H1 (cell line): ENCODE measurements at regions not wholly inside any gene's neighbourhood (a gene's known extent, or its start where the extent isn't known, plus 50 kb on each side); places are given as distances from the start of the nearest gene placed in this dataset.

ENCODE experiments used
- CTCF ChIA-PET: fragments of 300-600 bp; sonication (Branson Sonifier 250); formaldehyde crosslinking; loops from one replicate; lab custom pipeline; 2021; ENCODE audit not compliant: partially characterized antibody; lab: Charles Lee
- POLR2A ChIA-PET: fragments of 300-600 bp; sonication (Branson Sonifier 250); formaldehyde crosslinking; loops from one replicate; lab custom pipeline; 2021; ENCODE audit warnings: inconsistent platforms; ENCODE audit not compliant: partially characterized antibody; lab: Charles Lee
- DNase-seq, 2 experiments: peaks; one replicate each; pipeline versions ENCODE4 v3.0.0 to v3.0.0-alpha.2; 2010 to 2022; ENCODE audit warnings: low spot score in 2 of 2, low read depth in 1 of 2, mixed read lengths in 1 of 2
- FAIRE-seq: peaks from 2 replicates; lab custom pipeline; 2011; peaks lifted over from hg19 to GRCh38; lab: Jason Lieb, UNC
- H2AFZ ChIP-seq: 2 replicates; pipeline ENCODE4 v1.8.1; 2012; ENCODE audit warnings: low read length, inconsistent platforms
- H2AK5ac ChIP-seq: 2 replicates; pipeline ENCODE4 v1.6.1; 2013; ENCODE audit warnings: low read depth, low read length
- H2BK120ac ChIP-seq: replicated peaks from 2 replicates; pipeline ENCODE3; 2013; ENCODE audit warnings: low read depth, low read length, inconsistent platforms
- H2BK12ac ChIP-seq: 2 replicates; pipeline ENCODE4 v1.6.1; 2013; ENCODE audit warnings: low read depth, low read length
- H2BK15ac ChIP-seq: 2 replicates; pipeline ENCODE4 v1.6.1; 2013; ENCODE audit warnings: low read length
- H2BK20ac ChIP-seq: 2 replicates; pipeline ENCODE4 v1.6.1; 2013; ENCODE audit warnings: low read length
- H2BK5ac ChIP-seq: 2 replicates; pipeline ENCODE4 v1.6.1; 2013; ENCODE audit warnings: low read depth, low read length
- H3K14ac ChIP-seq: 2 replicates; pipeline ENCODE4 v1.6.1; 2013; ENCODE audit warnings: inconsistent platforms; ENCODE audit not compliant: insufficient read length
- H3K18ac ChIP-seq: 2 replicates; pipeline ENCODE4 v1.6.1; 2013; ENCODE audit warnings: low read length; ENCODE audit errors: extremely low read depth
- H3K23ac ChIP-seq: 2 replicates; pipeline ENCODE4 v1.6.1; 2013; ENCODE audit warnings: inconsistent platforms; ENCODE audit not compliant: insufficient read length
- H3K23me2 ChIP-seq: 2 replicates; pipeline ENCODE4 v1.6.1; 2013; ENCODE audit warnings: low read depth, low read length
- H3K27ac ChIP-seq: 2 replicates; pipeline ENCODE4 v1.6.1; 2011; ENCODE audit warnings: low read depth, low read length, inconsistent platforms
- H3K27me3 ChIP-seq, 4 experiments: replicated peaks in 1 of 4; 1 replicate in 1 of 4; 2 replicates in 3 of 4; pipeline versions ENCODE4 v1.6.1 to v1.8.1; 2011 to 2013; ENCODE audit warnings: low read length in 3 of 4, mild to moderate bottlenecking in 3 of 4, inconsistent platforms in 2 of 4, mixed read lengths in 2 of 4, moderate library complexity in 1 of 4; ENCODE audit not compliant: control insufficient read depth in 3 of 4, insufficient read depth in 3 of 4; ENCODE audit errors: extremely low read depth in 1 of 4
- H3K36me3 ChIP-seq, 4 experiments: 2 replicates each; pipeline versions ENCODE4 v1.6.1 to v1.8.1; 2011 to 2013; ENCODE audit warnings: mild to moderate bottlenecking in 4 of 4, low read length in 3 of 4, moderate library complexity in 2 of 4, control low read depth in 1 of 4, inconsistent platforms in 1 of 4; ENCODE audit not compliant: insufficient read depth in 4 of 4, control insufficient read depth in 2 of 4
- H3K4ac ChIP-seq: replicated peaks from 2 replicates; pipeline ENCODE3; 2013; ENCODE audit warnings: low read length, low read depth, mixed read lengths, inconsistent platforms; ENCODE audit not compliant: insufficient read length
- H3K4me1 ChIP-seq, 4 experiments: replicated peaks in 1 of 4; 1 replicate in 1 of 4; 2 replicates in 3 of 4; pipeline versions ENCODE4 v1.6.1 to v1.8.1; 2011 to 2013; ENCODE audit warnings: low read length in 3 of 4, inconsistent platforms in 2 of 4, mixed read lengths in 1 of 4; ENCODE audit not compliant: insufficient read depth in 4 of 4, control insufficient read depth in 3 of 4
- H3K4me2 ChIP-seq, 2 experiments: 2 replicates each; pipeline versions ENCODE4 v1.6.1 to v1.8.1; 2011 to 2013; ENCODE audit warnings: low read depth in 2 of 2, low read length in 2 of 2, control low read depth in 1 of 2, inconsistent platforms in 1 of 2, mild to moderate bottlenecking in 1 of 2; ENCODE audit not compliant: insufficient read depth in 1 of 2
- H3K4me3 ChIP-seq, 4 experiments: fragments of 200-600, 300-600 bp in 1 of 4; sonication (generic), shearing (Covaris generic), sonication (Bioruptor Twin) in 1 of 4; 2 replicates each; pipeline versions ENCODE4 v1.5.1 to v1.8.1; 2011 to 2016; ENCODE audit warnings: low read length in 4 of 4, low read depth in 3 of 4, control low read depth in 2 of 4, inconsistent platforms in 2 of 4, mild to moderate bottlenecking in 2 of 4, mixed read lengths in 1 of 4, moderate library complexity in 1 of 4; ENCODE audit not compliant: insufficient read depth in 2 of 4; ENCODE audit errors: extremely low read depth in 1 of 4
- H3K56ac ChIP-seq: replicated peaks from 2 replicates; pipeline ENCODE3; 2013; ENCODE audit warnings: low read depth, mild to moderate bottlenecking, mixed read lengths, low read length, inconsistent platforms; ENCODE audit not compliant: insufficient read length
- H3K79me1 ChIP-seq: 2 replicates; pipeline ENCODE4 v1.6.1; 2013; ENCODE audit warnings: low read depth, low read length, control low read depth
- H3K79me2 ChIP-seq, 2 experiments: 2 replicates each; pipeline versions ENCODE4 v1.6.1 to v1.8.1; 2012 to 2013; ENCODE audit warnings: low read length in 2 of 2, mild to moderate bottlenecking in 2 of 2, inconsistent platforms in 1 of 2; ENCODE audit not compliant: insufficient read depth in 2 of 2, control insufficient read depth in 1 of 2
- H3K9ac ChIP-seq, 4 experiments: replicated peaks in 1 of 4; 1 replicate in 1 of 4; 2 replicates in 3 of 4; pipeline versions ENCODE4 v1.6.1 to v1.8.1; 2011 to 2013; ENCODE audit warnings: low read depth in 3 of 4, low read length in 3 of 4, control low read depth in 2 of 4, mild to moderate bottlenecking in 2 of 4, moderate library complexity in 2 of 4, inconsistent platforms in 1 of 4; ENCODE audit errors: extremely low read depth in 1 of 4
- H3K9me3 ChIP-seq, 2 experiments: 2 replicates each; pipeline versions ENCODE4 v1.6.1 to v1.8.1; 2012 to 2013; ENCODE audit warnings: mild to moderate bottlenecking in 2 of 2, moderate library complexity in 2 of 2, control low read depth in 1 of 2, inconsistent platforms in 1 of 2, low read depth in 1 of 2, low read length in 1 of 2, mixed read lengths in 1 of 2; ENCODE audit not compliant: insufficient read depth in 2 of 2
- H4K20me1 ChIP-seq, 2 experiments: replicated peaks in 1 of 2; 2 replicates each; pipeline versions ENCODE3 to v1.8.1; 2011 to 2013; ENCODE audit warnings: inconsistent platforms in 2 of 2, low read length in 2 of 2, mild to moderate bottlenecking in 1 of 2; ENCODE audit not compliant: insufficient read depth in 2 of 2, control insufficient read depth in 1 of 2
- H4K5ac ChIP-seq: 2 replicates; pipeline ENCODE4 v1.6.1; 2013; ENCODE audit warnings: low read length, low read depth, mixed read lengths, inconsistent platforms; ENCODE audit not compliant: insufficient read length
- H4K8ac ChIP-seq: 2 replicates; pipeline ENCODE4 v1.8.0; 2013; ENCODE audit warnings: mild to moderate bottlenecking, moderate library complexity, low read length, inconsistent platforms; ENCODE audit not compliant: insufficient read depth; ENCODE audit errors: extremely low read depth
- H4K91ac ChIP-seq: replicated peaks from 2 replicates; pipeline ENCODE3; 2013; ENCODE audit warnings: low read length, mixed read lengths, inconsistent platforms; ENCODE audit not compliant: insufficient read length
- CBX8 ChIP-seq: fragments of 300-800, 300-1000 bp; sonication (generic); IDR thresholded peaks from 2 replicates; pipeline ENCODE4 v1.7.1; 2016; ENCODE audit warnings: low read depth, low read length, borderline replicate concordance
- GABPA ChIP-seq: IDR thresholded peaks from 2 replicates; pipeline ENCODE4 v1.6.1; 2011; ENCODE audit warnings: mild to moderate bottlenecking, low read length, moderate library complexity, borderline replicate concordance; ENCODE audit not compliant: insufficient read depth
- HDAC2 ChIP-seq, 2 experiments: fragments of 300-600 bp in 1 of 2; sonication (generic) in 1 of 2; IDR thresholded peaks; 2 replicates each; pipeline ENCODE4 v1.6.1; 2011 to 2012; ENCODE audit warnings: low read depth in 2 of 2, low read length in 2 of 2, mild to moderate bottlenecking in 2 of 2, moderate library complexity in 2 of 2, borderline replicate concordance in 1 of 2, inconsistent platforms in 1 of 2
- MAFK ChIP-seq: IDR thresholded peaks from 2 replicates; pipeline ENCODE4 v1.6.1; 2012; ENCODE audit warnings: low read depth, mild to moderate bottlenecking, improper control_type of control experiment, low read length
- PHF8 ChIP-seq: fragments of 200-600 bp; sonication (generic); conservative IDR thresholded peaks from 2 replicates; pipeline ENCODE4 v1.7.1; 2012; ENCODE audit warnings: low read depth, mild to moderate bottlenecking, inconsistent platforms, low read length, moderate library complexity
- POLR2A ChIP-seq, 2 experiments: IDR thresholded peaks; 1 replicate in 1 of 2; 2 replicates in 1 of 2; pipeline ENCODE4 v1.6.1; 2011; ENCODE audit warnings: low read depth in 2 of 2, low read length in 2 of 2, mild to moderate bottlenecking in 2 of 2; ENCODE audit errors: control extremely low read depth in 1 of 2
- RBBP5 ChIP-seq: IDR thresholded peaks from 2 replicates; pipeline ENCODE4 v1.7.1; 2012; ENCODE audit warnings: low read depth, mild to moderate bottlenecking, inconsistent platforms, low read length, moderate library complexity, borderline replicate concordance
- RNF2 ChIP-seq: fragments of 200-900, 300-1000 bp; sonication (generic); IDR thresholded peaks from 2 replicates; pipeline ENCODE4 v1.7.1; 2016; ENCODE audit warnings: borderline replicate concordance, low read depth, mild to moderate bottlenecking, antibody characterized with exemption, low read length; ENCODE audit not compliant: poor library complexity, severe bottlenecking; ENCODE audit errors: missing control alignments
- SRF ChIP-seq: IDR thresholded peaks from 2 replicates; pipeline ENCODE4 v1.6.1; 2011; ENCODE audit warnings: mild to moderate bottlenecking, low read depth, low read length, moderate library complexity
- SUZ12 ChIP-seq: fragments of 200-600 bp; sonication (generic); IDR thresholded peaks from 2 replicates; pipeline ENCODE4 v1.6.1; 2012; ENCODE audit warnings: mild to moderate bottlenecking, inconsistent platforms, low read length, moderate library complexity, mixed read lengths
- TAF7 ChIP-seq: optimal IDR thresholded peaks from 2 replicates; pipeline ENCODE3; 2011; ENCODE audit warnings: low read depth, mild to moderate bottlenecking, inconsistent platforms, low read length, moderate library complexity, borderline replicate concordance
- TCF12 ChIP-seq: IDR thresholded peaks from 2 replicates; pipeline ENCODE4 v1.6.1; 2011; ENCODE audit warnings: low read depth, mild to moderate bottlenecking, low read length
- WGBS, 2 experiments: shearing (Covaris generic) in 1 of 2; methylation state at CpG; one replicate each; pipeline versions ENCODE4 v1.1.6 to v1.1.7; 2013 to 2015; ENCODE audit warnings: low lambda C conversion rate in 2 of 2, mixed read lengths in 2 of 2, inconsistent platforms in 1 of 2, low coverage in 1 of 2, missing lambda C conversion rate in 1 of 2; ENCODE audit not compliant: insufficient replicate concordance in 2 of 2, insufficient coverage in 1 of 2, insufficient read length in 1 of 2; ENCODE audit errors: extremely low coverage in 1 of 2, missing lambda C conversion rate in 1 of 2; 5-methylcytosine and 5-hydroxymethylcytosine counted together
- TF ChIP-seq, protein P1 (sequence below): IDR thresholded peaks from 2 replicates; pipeline ENCODE4 v1.6.1; 2011; ENCODE audit warnings: low read length, improper control_type of control experiment

DNA sequence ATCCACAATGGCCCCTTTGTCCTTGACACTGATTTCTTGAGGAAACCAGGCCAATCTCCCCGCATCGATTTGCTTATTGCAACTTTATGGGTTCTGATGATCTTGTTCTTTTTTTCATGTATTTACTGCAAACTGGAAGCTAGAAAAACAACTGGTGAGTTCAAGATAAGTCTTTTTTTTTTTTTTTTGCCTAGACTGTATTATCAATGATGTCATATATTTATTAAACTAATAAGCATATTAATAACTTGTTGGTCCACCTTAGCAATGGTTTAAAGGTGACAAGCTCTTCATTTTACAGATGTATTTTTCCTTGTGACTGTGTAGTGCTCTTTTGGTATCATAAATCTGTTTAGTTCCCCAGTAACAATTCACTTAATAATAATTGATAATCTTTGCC is 79.0 kb upstream of the NOX3 start:
- POLR2A ChIA-PET, result no interaction called here
- Histone ChIP-seq H4K91ac (no peak overlapping the region), H3K79me1 (no peaks in the 10 kb centered on the region), H2BK15ac (no peak overlapping the region), H3K9ac (no peak overlapping the region), H3K14ac (no peak overlapping the region), H3K23ac (no peak overlapping the region), H2BK20ac (no peak overlapping the region), H2BK12ac (no peak overlapping the region), H3K18ac (no peak overlapping the region), H3K4me1 (peaks cover 0 to 3% (median 0%) of the 10 kb centered on the region in 4 experiments; a peak in 1 of 7 replicates), H3K27me3 (no peaks in the 10 kb centered on the region), H3K36me3 (no peaks in the 10 kb centered on the region), H3K27ac (no peak overlapping the region), H2AFZ (no peak overlapping the region), H3K4me3 (no peak overlapping the region), H4K5ac (no peak overlapping the region), H3K4me2 (no peak overlapping the region), H3K56ac (no peak overlapping the region), H3K4ac (no peak overlapping the region), H3K9me3 (peaks cover 0 to 3% of the 10 kb centered on the region in 2 experiments; a peak in 2 of 4 replicates), H2AK5ac (no peak overlapping the region), H4K20me1 (no peaks in the 10 kb centered on the region), H4K8ac (no peak overlapping the region), H2BK5ac (no peak overlapping the region), H3K23me2 (no peaks in the 10 kb centered on the region), H2BK120ac (no peak overlapping the region), H3K79me2 (no peaks in the 10 kb centered on the region)
- 89% methylated on average over 2 of the region's 2 CpGs; no CpG with 5 or more reads in 1 of the 2 experiments for WGBS, 2 experiments
- CTCF ChIA-PET, result interaction anchor here (1.1 to 1.7 kb wide), 2 partner anchors 195 to 1588 kb away, joined by 3 to 7 read pairs; no protein-coding TSS in a partner anchor
- DNase-seq, result no peak
- FAIRE-seq, result no peak
- TF ChIP-seq MAFK, result no peak
- TF ChIP-seq SUZ12, result no peak
- no peak for TF ChIP-seq RNF2
- TF ChIP-seq CBX8, result no peak
- no peak for TF ChIP-seq GABPA
- no peak for TF ChIP-seq TCF12
- TF ChIP-seq HDAC2 (IDR thresholded peaks at IDR 0.05; ENCODE audit: borderline replicate concordance in 1 of 2, low read depth in 2 of 2, low read length in 2 of 2), result no peak
- TF ChIP-seq RBBP5, result no peak
- TF ChIP-seq SRF, result no peak
- TF ChIP-seq TAF7, result no peak
- TF ChIP-seq, protein P1, sequence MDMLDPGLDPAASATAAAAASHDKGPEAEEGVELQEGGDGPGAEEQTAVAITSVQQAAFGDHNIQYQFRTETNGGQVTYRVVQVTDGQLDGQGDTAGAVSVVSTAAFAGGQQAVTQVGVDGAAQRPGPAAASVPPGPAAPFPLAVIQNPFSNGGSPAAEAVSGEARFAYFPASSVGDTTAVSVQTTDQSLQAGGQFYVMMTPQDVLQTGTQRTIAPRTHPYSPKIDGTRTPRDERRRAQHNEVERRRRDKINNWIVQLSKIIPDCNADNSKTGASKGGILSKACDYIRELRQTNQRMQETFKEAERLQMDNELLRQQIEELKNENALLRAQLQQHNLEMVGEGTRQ, result no peak
- no peak for TF ChIP-seq POLR2A (IDR thresholded peaks at IDR 0.05; ENCODE audit: control extremely low read depth in 1 of 2, low read depth in 2 of 2, low read length in 2 of 2)
- TF ChIP-seq PHF8, result no peak
